ENCODE measurements at regions not wholly inside any gene's neighbourhood (a gene's known extent, or its start where the extent isn't known, plus 50 kb on each side); places are given as distances from the start of the nearest gene placed in this dataset.

- DNase-seq = no peak
- Histone ChIP-seq H2BK120ac (ENCODE audit: low read depth, low read length) (no peak overlapping the region), H3K79me1 (ENCODE audit: low read depth in 1 of 2, low read length in 2 of 2) (no peaks in the 10 kb centered on the region), H3K56ac (ENCODE audit: extremely low read depth, insufficient read depth, low read length) (no peak overlapping the region), H3K27ac (ENCODE audit: insufficient read depth, low read length) (no peak overlapping the region), H3K18ac (ENCODE audit: low read depth, low read length) (no peak overlapping the region), H2BK5ac (ENCODE audit: low read depth, low read length, poor library complexity, severe bottlenecking) (no peak overlapping the region), H2AK5ac (ENCODE audit: low read depth, low read length) (no peak overlapping the region), H4K20me1 (ENCODE audit: insufficient read depth, low read length) (no peaks in the 10 kb centered on the region), H3K9ac (ENCODE audit: low read depth, low read length) (no peak overlapping the region), H3K4me1 (ENCODE audit: control insufficient read depth, insufficient read depth, low read length) (no peaks in the 10 kb centered on the region), H3K36me3 (ENCODE audit: control insufficient read depth, insufficient read depth, low read length) (no peaks in the 10 kb centered on the region), H3K4me3 (ENCODE audit: insufficient read depth, low read depth, low read length) (no peak overlapping the region), H4K8ac (ENCODE audit: low read depth in 2 of 2, low read length in 2 of 2) (no peak overlapping the region), H3K27me3 (ENCODE audit: control insufficient read depth, insufficient read depth, low read length) (no peaks in the 10 kb centered on the region), H4K5ac (ENCODE audit: low read depth, low read length) (no peak overlapping the region), H3K9me1 (ENCODE audit: insufficient read depth, low read length) (no peaks in the 10 kb centered on the region), H3K14ac (replicated peaks; ENCODE audit: low read depth, low read length) (no peak overlapping the region), H3K4ac (ENCODE audit: low read depth, low read length) (no peak overlapping the region), H3K9me3 (ENCODE audit: control insufficient read depth, insufficient read depth, low read length) (no peaks in the 10 kb centered on the region), H3K4me2 (ENCODE audit: low read depth, low read length) (no peak overlapping the region), H4K91ac (ENCODE audit: insufficient read depth, low read depth, low read length) (no peak overlapping the region), H2BK20ac (ENCODE audit: low read depth, low read length) (no peak overlapping the region), H3K23ac (ENCODE audit: low read depth, low read length) (no peak overlapping the region), H2AK9ac (replicated peaks; ENCODE audit: low read depth, low read length, poor library complexity) (no peak overlapping the region), H2AFZ (replicated peaks; ENCODE audit: low read length, poor library complexity) (no peak overlapping the region), H2BK15ac (ENCODE audit: low read depth, low read length) (no peak overlapping the region)
- ChIA-PET CTCF (no interaction called here), POLR2A (ENCODE audit: unreplicated experiment) (no interaction called here)
- intact Hi-C loops (cut with micrococcal nuclease) = no loop called here
- no TSS peak for BruUV-seq (replicated peaks)
- no peak for TF ChIP-seq BHLHE40 (IDR thresholded peaks at IDR 0.05; ENCODE audit: low read depth, low read length)
- no peak for TF ChIP-seq FOS (IDR thresholded peaks at IDR 0.05; ENCODE audit: low read depth, low read length)
- TF ChIP-seq RAD21 (IDR thresholded peaks at IDR 0.05; ENCODE audit: low read length) = no peak
- TF ChIP-seq MXI1 (IDR thresholded peaks at IDR 0.05; ENCODE audit: borderline replicate concordance, low read depth, low read length) = no peak
- no peak for TF ChIP-seq RFX5 (IDR thresholded peaks at IDR 0.05; ENCODE audit: low read depth, low read length)
- no peak for TF ChIP-seq POLR2A (IDR thresholded peaks at IDR 0.05; ENCODE audit: low read depth, low read length)
- TF ChIP-seq, protein P1, sequence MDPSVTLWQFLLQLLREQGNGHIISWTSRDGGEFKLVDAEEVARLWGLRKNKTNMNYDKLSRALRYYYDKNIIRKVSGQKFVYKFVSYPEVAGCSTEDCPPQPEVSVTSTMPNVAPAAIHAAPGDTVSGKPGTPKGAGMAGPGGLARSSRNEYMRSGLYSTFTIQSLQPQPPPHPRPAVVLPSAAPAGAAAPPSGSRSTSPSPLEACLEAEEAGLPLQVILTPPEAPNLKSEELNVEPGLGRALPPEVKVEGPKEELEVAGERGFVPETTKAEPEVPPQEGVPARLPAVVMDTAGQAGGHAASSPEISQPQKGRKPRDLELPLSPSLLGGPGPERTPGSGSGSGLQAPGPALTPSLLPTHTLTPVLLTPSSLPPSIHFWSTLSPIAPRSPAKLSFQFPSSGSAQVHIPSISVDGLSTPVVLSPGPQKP (IDR thresholded peaks at IDR 0.05; ENCODE audit: borderline replicate concordance, low read depth, low read length) = no peak
- no peak for TF ChIP-seq CHD1 (IDR thresholded peaks at IDR 0.05; ENCODE audit: low read depth, low read length)
- no peak for TF ChIP-seq CEBPB (IDR thresholded peaks at IDR 0.05; ENCODE audit: low read depth, low read length)
- TF ChIP-seq MAFK (IDR thresholded peaks at IDR 0.05; ENCODE audit: low read depth, low read length) = no peak
- TF ChIP-seq, protein P2, sequence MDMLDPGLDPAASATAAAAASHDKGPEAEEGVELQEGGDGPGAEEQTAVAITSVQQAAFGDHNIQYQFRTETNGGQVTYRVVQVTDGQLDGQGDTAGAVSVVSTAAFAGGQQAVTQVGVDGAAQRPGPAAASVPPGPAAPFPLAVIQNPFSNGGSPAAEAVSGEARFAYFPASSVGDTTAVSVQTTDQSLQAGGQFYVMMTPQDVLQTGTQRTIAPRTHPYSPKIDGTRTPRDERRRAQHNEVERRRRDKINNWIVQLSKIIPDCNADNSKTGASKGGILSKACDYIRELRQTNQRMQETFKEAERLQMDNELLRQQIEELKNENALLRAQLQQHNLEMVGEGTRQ (IDR thresholded peaks at IDR 0.05; ENCODE audit: low read depth, low read length) = no peak
- TF ChIP-seq SMC3 (IDR thresholded peaks at IDR 0.05; ENCODE audit: low read depth, low read length) = no peak
- no peak for TF ChIP-seq MAZ (IDR thresholded peaks at IDR 0.05; ENCODE audit: borderline replicate concordance, low read depth, low read length)
- no peak for TF ChIP-seq NFE2L2 (IDR thresholded peaks at IDR 0.05; ENCODE audit: low read depth, low read length)
- no CpG with 5 or more reads among the region's 3 CpGs for WGBS, 2 experiments (ENCODE audit: extremely low coverage in 2 of 2, insufficient read length in 1 of 2)
- dilution Hi-C loops (cut with HindIII; ENCODE audit: low sequenced_read_pairs, unreplicated experiment) = no loop called here
- in situ Hi-C loops (cut with MboI; ENCODE audit: low sequenced_read_pairs) = no loop called here
- ATAC-seq (ENCODE audit: low read depth) = no peak
These were observed 523.5 kb downstream of the NUF2 start for GRCh38 chr1:163845279-163845678.

All from IMR-90 (cell line).